Astrocyte of the spinal cord (primary cell): ENCODE measurements at regions not wholly inside any gene's neighbourhood (a gene's known extent, or its start where the extent isn't known, plus 50 kb on each side); places are given as distances from the start of the nearest gene placed in this dataset.
"Not testable (repeated sequence)": the region's sequence is repeated elsewhere in the genome, so short reads cannot be mapped to it uniquely, and the experiment has no call there.

Experiments used
- DNase-seq: peaks from one replicate; pipeline ENCODE4 v3.0.0; 2011; ENCODE audit warnings: low read depth, low spot score
- H3K4me3 ChIP-seq: 2 replicates; pipeline ENCODE4 v1.5.1; 2011; ENCODE audit warnings: low read depth, mild to moderate bottlenecking, low read length, moderate library complexity
- CTCF ChIP-seq: IDR thresholded peaks from 2 replicates; pipeline ENCODE4 v1.5.1; 2012; ENCODE audit warnings: low read depth, mild to moderate bottlenecking, low read length, inconsistent platforms
- in situ Hi-C: cut with HindIII; loops from 2 replicates; pipeline ENCODE4 v1.10.0; 2017; ENCODE audit warnings: low sequenced_read_pairs

GRCh38 chr4:153880983-153881382, 92.1 kb upstream of the SFRP2 start:
- in situ Hi-C loops: no loop called here
- no peak overlapping the region for H3K4me3 ChIP-seq
- no peak for DNase-seq
- TF ChIP-seq CTCF: no peak

DNA sequence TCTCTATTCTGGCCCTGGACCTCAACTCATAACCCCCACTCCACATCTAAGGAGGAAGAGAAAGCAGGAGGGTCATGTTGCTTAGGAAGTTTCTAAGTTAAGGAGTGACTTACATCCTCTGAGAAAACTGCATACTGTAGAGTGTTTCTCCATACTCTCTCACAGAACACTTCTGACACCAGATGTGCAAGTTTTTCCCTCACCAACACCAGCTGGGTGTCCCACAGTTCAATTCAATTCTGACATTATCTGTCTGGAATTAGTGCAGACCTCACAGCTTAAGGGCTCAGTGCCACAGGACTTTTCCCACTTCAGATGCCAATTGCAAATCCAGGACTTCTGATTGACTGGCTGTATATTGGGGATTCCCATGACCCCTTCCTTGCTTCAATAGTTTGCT, 89.0 kb upstream of the SFRP2 start:
- DNase-seq: no peak
- no peak overlapping the region for H3K4me3 ChIP-seq
- TF ChIP-seq CTCF: no peak
- in situ Hi-C loops: no loop called here

GRCh38 chr4:153873741-153874140, 84.9 kb upstream of the SFRP2 start:
- in situ Hi-C loops: no loop called here
- DNase-seq: no peak
- no peak overlapping the region for H3K4me3 ChIP-seq
- TF ChIP-seq CTCF: no peak

GRCh38 chr4:153866766-153867165, 77.9 kb upstream of the SFRP2 start:
- H3K4me3 ChIP-seq, in situ Hi-C loops, DNase-seq: not testable (repeated sequence)

- H3K4me3 ChIP-seq: no peak overlapping the region
- in situ Hi-C loops: no loop called here
- no peak for TF ChIP-seq CTCF
- no peak for DNase-seq
Observed at GRCh38 chr4:153852501-153852900, 63.6 kb upstream of the SFRP2 start.

DNA sequence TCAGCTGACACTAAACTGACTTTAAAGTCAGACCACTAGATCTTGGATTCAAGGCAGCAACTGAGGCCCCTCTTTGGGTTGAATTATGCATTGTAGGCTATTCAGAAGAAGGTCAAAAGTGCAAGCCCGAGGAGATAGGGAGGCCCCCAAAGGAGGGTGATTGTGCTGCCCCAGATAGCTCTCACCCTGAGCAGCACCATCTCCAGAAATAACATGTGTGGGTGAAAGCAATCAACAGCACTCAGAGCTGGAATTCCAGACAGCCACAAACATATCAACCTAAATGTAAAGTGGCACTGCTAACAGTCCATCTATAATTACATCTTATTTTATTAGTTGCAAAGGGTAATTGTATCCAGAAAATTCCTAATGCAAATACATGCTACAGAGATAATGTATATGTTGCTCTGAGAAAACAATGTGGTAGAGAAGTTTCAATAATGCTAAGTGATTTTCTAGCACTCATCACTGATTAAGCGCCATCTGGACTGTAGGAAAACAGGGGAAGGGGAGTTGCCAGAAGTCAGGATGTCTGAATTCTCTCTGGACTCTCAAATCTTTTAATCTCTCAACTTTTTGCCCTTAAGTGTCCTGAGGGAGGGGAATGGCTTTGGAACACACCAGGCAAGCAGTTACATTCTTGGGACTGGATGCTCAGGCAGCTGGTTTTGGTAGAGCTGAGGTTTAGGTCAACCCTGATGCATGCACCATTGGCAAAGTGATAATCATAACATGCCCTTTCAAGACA, 61.8 kb upstream of the SFRP2 start:
- in situ Hi-C loops: no loop called here
- DNase-seq: no peak
- no peak for TF ChIP-seq CTCF
- no peak overlapping the region for H3K4me3 ChIP-seq

DNA sequence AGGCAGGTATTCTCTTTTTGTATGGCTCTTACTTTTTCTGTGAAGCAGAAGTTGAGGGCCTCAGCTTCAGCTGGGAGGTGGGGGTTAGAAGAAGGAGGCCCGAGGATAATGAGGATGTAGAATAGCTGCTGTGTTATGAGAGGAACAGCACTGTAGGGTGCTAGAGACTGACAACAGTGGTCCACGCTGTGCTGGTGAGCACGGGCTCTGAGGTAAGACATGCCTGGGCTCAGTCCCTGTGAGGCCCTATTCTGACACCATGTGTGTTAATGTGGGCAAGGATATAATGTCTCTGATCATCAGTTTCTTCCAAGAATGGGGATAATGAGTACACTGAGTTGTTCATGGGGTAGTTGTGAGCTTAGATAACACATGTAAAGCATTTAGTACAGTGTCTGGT, 55.3 kb upstream of the SFRP2 start:
- no peak overlapping the region for H3K4me3 ChIP-seq
- DNase-seq: no peak
- in situ Hi-C loops: no loop called here
- no peak for TF ChIP-seq CTCF
